ENCODE measurements at regions not wholly inside any gene's neighbourhood (a gene's known extent, or its start where the extent isn't known, plus 50 kb on each side); places are given as distances from the start of the nearest gene placed in this dataset.

DNA sequence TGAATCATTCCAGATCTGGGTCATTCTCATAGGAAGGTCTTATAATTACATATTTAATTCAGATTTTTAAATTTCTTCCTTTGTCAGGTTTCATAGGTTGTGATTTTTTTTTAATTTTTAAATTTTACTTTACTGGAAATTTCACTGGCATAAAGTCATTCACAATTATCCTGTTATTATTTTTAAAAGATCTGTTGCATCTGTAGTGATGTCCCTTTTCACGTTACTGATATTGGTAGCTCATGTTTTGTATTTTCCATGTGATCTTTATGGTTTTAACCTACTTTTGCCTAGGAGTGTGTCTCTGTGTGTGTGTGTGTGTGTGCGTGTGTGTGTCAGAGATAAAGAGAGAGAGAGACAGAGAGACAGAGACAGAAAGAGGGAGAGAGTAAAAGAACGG is 216.6 kb upstream of the KCNJ16 start:
- no peak for TF ChIP-seq POLR2AphosphoS5 (IDR thresholded peaks at IDR 0.05)
- TF ChIP-seq, protein P1, sequence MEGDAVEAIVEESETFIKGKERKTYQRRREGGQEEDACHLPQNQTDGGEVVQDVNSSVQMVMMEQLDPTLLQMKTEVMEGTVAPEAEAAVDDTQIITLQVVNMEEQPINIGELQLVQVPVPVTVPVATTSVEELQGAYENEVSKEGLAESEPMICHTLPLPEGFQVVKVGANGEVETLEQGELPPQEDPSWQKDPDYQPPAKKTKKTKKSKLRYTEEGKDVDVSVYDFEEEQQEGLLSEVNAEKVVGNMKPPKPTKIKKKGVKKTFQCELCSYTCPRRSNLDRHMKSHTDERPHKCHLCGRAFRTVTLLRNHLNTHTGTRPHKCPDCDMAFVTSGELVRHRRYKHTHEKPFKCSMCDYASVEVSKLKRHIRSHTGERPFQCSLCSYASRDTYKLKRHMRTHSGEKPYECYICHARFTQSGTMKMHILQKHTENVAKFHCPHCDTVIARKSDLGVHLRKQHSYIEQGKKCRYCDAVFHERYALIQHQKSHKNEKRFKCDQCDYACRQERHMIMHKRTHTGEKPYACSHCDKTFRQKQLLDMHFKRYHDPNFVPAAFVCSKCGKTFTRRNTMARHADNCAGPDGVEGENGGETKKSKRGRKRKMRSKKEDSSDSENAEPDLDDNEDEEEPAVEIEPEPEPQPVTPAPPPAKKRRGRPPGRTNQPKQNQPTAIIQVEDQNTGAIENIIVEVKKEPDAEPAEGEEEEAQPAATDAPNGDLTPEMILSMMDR (IDR thresholded peaks at IDR 0.05 in 8 of 11, conservative IDR thresholded peaks at IDR 0.05 in 3 of 11) = no peak
